Activated naive CD4-positive, alpha-beta T cell treated with anti-CD3 and anti-CD28 coated beads, Interleukin-2, amount 10 ng/mL, durations not matched to agents 7 days and 5 days (primary cell): ENCODE measurements at regions not wholly inside any gene's neighbourhood (a gene's known extent, or its start where the extent isn't known, plus 50 kb on each side); places are given as distances from the start of the nearest gene placed in this dataset.

Experiments
- CTCF ChIA-PET: fragments of 350-600 bp; sonication (Branson Sonifier 250); formaldehyde crosslinking; loops from one replicate; lab custom pipeline; 2021; ENCODE audit warnings: antibody characterized with exemption; lab: Charles Lee
- DNase-seq: peaks from one replicate; pipeline ENCODE4 v3.0.0-alpha.2; 2020
- H3K27ac Mint-ChIP-seq: one replicate; pipeline ENCODE4 v1.8.0; 2021; ENCODE audit warnings: mild to moderate bottlenecking, moderate library complexity, mixed read lengths
- H3K27me3 Mint-ChIP-seq: one replicate; pipeline ENCODE4 v1.8.0; 2021; ENCODE audit warnings: mild to moderate bottlenecking, mixed read lengths
- H3K36me3 Mint-ChIP-seq: one replicate; pipeline ENCODE4 v1.8.0; 2021; ENCODE audit warnings: mixed read lengths
- H3K4me1 Mint-ChIP-seq: one replicate; pipeline ENCODE4 v1.8.0; 2021; ENCODE audit warnings: mixed read lengths
- H3K4me3 Mint-ChIP-seq: one replicate; pipeline ENCODE4 v1.8.0; 2021; ENCODE audit warnings: mild to moderate bottlenecking, moderate library complexity, mixed read lengths
- H3K9me3 Mint-ChIP-seq: one replicate; pipeline ENCODE4 v1.8.0; 2021; ENCODE audit warnings: mixed read lengths

DNA sequence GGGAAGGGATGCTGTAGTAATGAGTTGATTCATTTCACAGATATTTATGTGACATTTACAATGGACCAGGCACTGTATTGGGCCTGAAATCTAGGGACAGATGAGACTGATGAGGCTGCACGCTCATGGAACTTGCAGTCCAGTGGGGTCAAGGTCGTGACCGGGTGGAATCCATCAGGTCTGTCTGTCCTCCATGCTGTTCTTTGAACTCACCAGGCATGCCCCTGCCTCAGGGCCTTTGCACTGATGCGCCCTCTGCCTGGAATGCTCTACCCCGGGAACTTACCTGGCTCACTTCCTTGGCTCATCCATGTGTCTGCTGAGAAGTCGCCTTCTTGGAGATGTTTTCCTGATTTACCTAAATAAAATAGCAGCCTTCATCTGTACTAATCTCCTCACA is 200.1 kb downstream of the VRK1 start:
- Mint-ChIP-seq H3K27me3 (peaks cover 3% of the 10 kb centered on the region), H3K36me3 (no peaks in the 10 kb centered on the region), H3K9me3 (peaks cover under 1% of the 10 kb centered on the region), H3K27ac (no peak overlapping the region), H3K4me3 (no peak overlapping the region), H3K4me1 (no peaks in the 10 kb centered on the region)
- CTCF ChIA-PET: no interaction called here
- no peak for DNase-seq

DNA sequence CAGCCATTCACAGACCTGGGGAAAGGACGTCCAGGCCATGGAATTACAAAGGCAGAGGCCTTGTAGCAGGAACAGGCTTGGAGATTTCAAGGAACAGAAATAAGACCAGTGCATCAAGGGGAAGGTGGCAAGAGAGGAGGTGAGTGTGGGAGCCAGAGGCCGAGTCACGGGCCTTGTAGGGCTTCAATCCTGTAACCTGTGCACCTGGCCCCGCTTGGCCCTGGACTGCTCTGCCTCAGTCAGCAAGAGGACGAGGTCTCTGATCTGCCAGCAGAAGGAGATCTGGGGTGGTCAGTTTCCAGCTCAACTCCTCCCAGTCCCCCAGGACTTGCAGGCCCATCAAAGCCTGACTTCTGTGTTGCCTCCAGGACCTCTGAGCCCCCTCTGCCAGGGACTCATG is 200.8 kb downstream of the VRK1 start:
- CTCF ChIA-PET: no interaction called here
- no peak for DNase-seq
- no peaks in the 10 kb centered on the region for H3K4me1 Mint-ChIP-seq
- H3K4me3 Mint-ChIP-seq: no peak overlapping the region
- H3K27me3 Mint-ChIP-seq: peaks cover under 1% of the 10 kb centered on the region
- no peak overlapping the region for H3K27ac Mint-ChIP-seq
- no peaks in the 10 kb centered on the region for H3K36me3 Mint-ChIP-seq
- H3K9me3 Mint-ChIP-seq: peaks cover 5% of the 10 kb centered on the region

DNA sequence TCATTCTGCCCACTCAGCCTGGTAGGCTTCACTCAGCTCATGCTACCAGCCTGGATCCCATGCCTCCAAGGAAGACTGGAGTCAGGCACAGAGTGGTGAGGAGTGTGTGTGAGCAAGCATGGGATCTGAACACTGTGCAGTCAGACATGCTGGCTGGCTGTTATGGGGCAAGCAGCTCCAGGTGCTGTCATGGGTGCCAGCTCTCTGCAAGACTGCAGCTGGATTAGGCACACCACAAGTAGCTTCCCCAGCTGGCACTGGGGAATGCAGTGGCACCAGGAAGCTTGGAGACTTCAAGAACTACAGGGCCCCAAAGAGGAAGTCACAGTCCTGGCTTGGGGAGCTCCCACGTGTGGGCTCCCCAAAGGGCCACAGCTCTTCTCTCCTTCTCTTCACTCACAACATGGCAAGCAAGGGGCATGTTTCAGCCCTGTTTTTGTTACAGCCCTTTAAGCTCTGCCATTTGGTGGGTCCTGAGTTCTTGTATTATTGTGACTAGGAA is 202.5 kb downstream of the VRK1 start:
- CTCF ChIA-PET: no interaction called here
- Mint-ChIP-seq H3K36me3 (no peaks in the 10 kb centered on the region), H3K9me3 (peaks cover 8% of the 10 kb centered on the region), H3K27me3 (no peaks in the 10 kb centered on the region), H3K27ac (no peak overlapping the region), H3K4me1 (no peaks in the 10 kb centered on the region), H3K4me3 (no peak overlapping the region)
- DNase-seq: no peak

DNA sequence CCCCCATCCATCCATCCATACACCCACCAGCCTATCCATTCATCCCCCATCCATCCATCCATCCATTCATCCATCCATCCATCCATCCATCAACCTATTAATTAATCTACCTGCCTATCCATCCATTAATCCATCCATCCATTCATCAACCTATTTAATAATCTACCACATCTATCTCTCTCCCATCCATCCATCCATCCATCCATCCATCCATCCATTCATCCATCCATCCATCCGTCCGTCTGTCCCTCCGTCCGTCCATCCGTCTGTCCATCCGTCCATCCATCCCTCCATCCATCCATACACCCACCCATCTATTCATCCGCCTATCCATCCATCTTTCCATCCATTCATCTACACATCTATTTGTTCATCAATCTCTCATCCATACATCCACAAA is 205.3 kb downstream of the VRK1 start:
- Mint-ChIP-seq H3K4me1 (no peaks in the 10 kb centered on the region), H3K27ac (no peak overlapping the region), H3K27me3 (no peaks in the 10 kb centered on the region), H3K36me3 (no peaks in the 10 kb centered on the region), H3K4me3 (no peak overlapping the region), H3K9me3 (peaks cover 12% of the 10 kb centered on the region)
- DNase-seq: no peak
- CTCF ChIA-PET: no interaction called here

DNA sequence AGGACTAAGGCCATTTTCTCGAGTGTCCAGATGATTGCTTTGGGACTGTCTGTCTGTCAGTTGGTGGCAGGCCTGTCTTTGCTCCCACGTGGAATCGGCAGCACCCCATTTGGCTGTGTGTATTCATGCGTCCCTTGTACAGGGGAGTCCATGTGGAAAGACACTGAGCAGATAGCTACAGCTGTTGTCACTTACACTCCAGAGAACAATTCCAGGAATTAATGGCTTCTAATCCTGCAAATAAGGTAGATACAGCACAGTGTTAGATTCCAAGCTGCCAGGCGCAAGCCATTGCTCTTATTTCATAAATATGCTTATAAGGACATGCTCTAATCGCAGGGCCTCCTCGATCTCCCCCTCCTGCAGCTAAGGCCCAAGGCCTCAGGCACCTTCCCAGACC is 208.8 kb downstream of the VRK1 start:
- H3K9me3 Mint-ChIP-seq: peaks cover 12% of the 10 kb centered on the region
- DNase-seq: no peak
- CTCF ChIA-PET: no interaction called here
- H3K27me3 Mint-ChIP-seq: no peaks in the 10 kb centered on the region
- no peak overlapping the region for H3K4me3 Mint-ChIP-seq
- H3K4me1 Mint-ChIP-seq: no peaks in the 10 kb centered on the region
- no peak overlapping the region for H3K27ac Mint-ChIP-seq
- H3K36me3 Mint-ChIP-seq: no peaks in the 10 kb centered on the region

DNA sequence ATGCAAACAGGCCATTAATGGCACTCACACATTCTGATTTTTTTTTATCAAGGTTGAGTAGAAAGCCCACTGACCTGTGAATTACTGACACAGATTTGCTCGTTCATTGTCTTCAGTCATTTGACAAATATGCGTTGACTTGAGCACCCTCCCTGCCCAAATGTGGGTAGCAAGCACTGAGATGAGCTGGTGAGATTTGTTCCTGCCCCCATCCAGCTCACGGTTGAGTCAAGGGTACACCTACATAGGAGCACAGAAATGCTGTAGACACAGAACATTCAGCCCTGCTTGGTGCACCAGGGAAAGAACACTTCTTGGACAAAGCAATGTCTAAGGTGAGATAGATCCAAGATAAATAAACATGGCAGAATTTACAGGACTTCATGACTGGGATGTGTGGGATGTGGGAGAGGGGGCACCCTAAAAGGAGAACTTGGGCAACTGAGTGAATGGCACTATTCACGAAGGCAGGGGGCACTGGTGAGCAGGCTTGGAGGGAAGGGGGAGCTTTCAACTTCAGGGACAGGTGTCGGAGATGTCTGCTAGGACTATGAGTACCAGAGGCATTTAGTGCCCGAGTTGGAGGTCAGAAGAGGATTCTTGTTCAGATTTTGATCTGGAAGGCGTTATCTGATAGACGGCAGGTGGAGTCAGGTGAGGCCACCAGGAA is 213.4 kb downstream of the VRK1 start:
- H3K27me3 Mint-ChIP-seq: no peaks in the 10 kb centered on the region
- DNase-seq: no peak
- H3K27ac Mint-ChIP-seq: no peak overlapping the region
- H3K36me3 Mint-ChIP-seq: no peaks in the 10 kb centered on the region
- no peaks in the 10 kb centered on the region for H3K4me1 Mint-ChIP-seq
- no peak overlapping the region for H3K4me3 Mint-ChIP-seq
- CTCF ChIA-PET: interaction anchor here (0.5 to 1.3 kb wide), 2 partner anchors 9 to 1611 kb away, joined by 3 to 4 read pairs; no protein-coding TSS in a partner anchor
- peaks cover 4% of the 10 kb centered on the region for H3K9me3 Mint-ChIP-seq

DNA sequence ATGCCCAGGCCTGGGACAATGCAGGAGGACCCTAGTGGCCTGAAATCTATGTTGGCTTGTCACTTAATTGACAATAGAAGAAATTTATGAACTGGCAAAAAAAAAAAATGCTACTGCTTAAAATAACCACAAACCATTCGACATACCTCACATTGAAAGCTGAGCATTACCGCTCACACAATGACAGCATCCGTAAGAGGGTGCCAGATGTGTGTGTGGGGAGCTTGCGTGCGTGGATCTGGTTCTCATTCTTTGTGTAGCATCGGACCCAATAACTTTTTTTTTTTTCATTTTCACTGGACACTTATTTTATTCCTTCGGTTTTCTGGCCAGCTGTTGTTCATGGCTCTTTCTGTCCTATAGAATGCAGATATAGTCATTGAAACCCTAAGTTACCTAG is 216.7 kb downstream of the VRK1 start:
- Mint-ChIP-seq H3K27me3 (no peaks in the 10 kb centered on the region), H3K36me3 (no peaks in the 10 kb centered on the region), H3K4me1 (no peaks in the 10 kb centered on the region), H3K4me3 (no peak overlapping the region), H3K27ac (no peak overlapping the region), H3K9me3 (no peaks in the 10 kb centered on the region)
- DNase-seq: no peak
- CTCF ChIA-PET: interaction anchor here (0.6 kb wide), 2 partner anchors 577 to 834 kb away, joined by 3 read pairs; no protein-coding TSS in a partner anchor

DNA sequence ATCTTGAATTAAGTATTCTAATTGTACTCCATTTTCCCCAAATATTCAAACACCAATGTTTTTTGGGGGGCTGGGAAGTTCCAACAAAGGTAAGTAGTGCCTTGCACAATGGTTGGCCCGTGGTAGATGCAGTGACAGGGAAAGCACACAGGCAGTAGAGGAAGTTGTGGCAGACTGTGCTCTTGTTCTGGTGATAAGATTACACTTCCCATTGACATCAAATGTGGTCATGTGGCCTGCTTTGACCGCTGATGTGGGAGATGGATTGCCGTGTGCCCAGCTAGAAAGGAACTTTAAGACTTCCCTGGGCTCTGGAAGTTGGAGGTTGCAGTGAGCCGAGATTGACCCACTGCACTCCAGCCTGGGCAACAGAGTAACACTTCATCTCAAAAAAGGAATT is 223.8 kb downstream of the VRK1 start:
- no peak overlapping the region for H3K4me3 Mint-ChIP-seq
- no peaks in the 10 kb centered on the region for H3K36me3 Mint-ChIP-seq
- H3K27me3 Mint-ChIP-seq: peaks cover 13% of the 10 kb centered on the region
- DNase-seq: no peak
- H3K27ac Mint-ChIP-seq: no peak overlapping the region
- no peaks in the 10 kb centered on the region for H3K9me3 Mint-ChIP-seq
- CTCF ChIA-PET: no interaction called here
- peaks cover 4% of the 10 kb centered on the region for H3K4me1 Mint-ChIP-seq

DNA sequence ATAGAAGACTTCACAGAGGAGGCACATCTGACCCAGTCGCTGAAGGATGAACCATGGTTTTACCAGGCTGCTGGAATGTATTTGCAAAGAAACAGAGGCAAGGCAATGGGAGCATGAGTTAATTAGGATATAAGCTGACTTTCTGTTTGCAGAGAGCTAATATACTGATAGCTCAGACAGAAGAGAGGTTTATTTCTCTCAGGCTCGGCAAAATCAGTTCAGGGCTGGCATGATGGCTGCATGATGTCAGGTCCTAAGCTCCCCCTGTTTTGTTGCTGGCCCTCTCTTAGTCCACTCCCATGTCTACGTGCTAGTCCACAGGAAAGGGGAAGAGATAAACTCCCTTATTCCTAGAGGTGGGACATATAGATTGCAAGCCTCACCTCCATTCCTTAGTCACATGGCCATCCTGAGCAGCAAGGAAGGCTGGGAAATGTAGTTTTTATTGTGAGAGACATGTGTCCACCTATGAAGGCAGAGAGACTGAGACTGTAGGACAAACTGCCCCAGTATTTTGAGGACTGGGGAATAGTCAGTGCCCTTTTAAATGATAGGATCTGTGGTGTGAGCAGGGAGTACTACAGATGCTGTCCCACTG is 224.5 kb downstream of the VRK1 start:
- H3K4me3 Mint-ChIP-seq: no peak overlapping the region
- CTCF ChIA-PET: no interaction called here
- no peak overlapping the region for H3K27ac Mint-ChIP-seq
- peaks cover 4% of the 10 kb centered on the region for H3K4me1 Mint-ChIP-seq
- no peaks in the 10 kb centered on the region for H3K36me3 Mint-ChIP-seq
- H3K27me3 Mint-ChIP-seq: peaks cover 14% of the 10 kb centered on the region
- no peak for DNase-seq
- no peaks in the 10 kb centered on the region for H3K9me3 Mint-ChIP-seq

DNA sequence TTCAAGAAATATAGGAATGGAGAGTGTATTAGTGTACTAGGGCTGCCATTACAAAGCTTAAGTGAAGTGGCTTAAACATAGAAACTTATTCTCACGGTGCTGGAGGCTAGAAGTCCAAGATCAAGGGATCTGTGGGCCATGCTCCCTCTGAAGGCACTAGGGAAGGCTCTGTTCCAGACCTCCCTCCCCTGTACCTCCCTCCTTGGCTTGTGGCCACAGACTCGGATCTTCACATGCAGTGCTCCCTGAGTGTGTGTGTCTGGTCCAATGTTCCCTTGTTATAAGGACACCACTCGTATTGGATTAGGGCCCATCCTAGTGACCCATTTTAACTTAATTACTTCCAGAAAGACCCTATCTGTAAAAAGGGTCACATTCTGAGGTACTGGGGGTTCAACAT is 225.6 kb downstream of the VRK1 start:
- no peak for DNase-seq
- H3K4me1 Mint-ChIP-seq: peaks cover 4% of the 10 kb centered on the region
- H3K27ac Mint-ChIP-seq: no peak overlapping the region
- H3K36me3 Mint-ChIP-seq: no peaks in the 10 kb centered on the region
- CTCF ChIA-PET: no interaction called here
- H3K27me3 Mint-ChIP-seq: peaks cover 18% of the 10 kb centered on the region
- no peaks in the 10 kb centered on the region for H3K9me3 Mint-ChIP-seq
- no peak overlapping the region for H3K4me3 Mint-ChIP-seq

DNA sequence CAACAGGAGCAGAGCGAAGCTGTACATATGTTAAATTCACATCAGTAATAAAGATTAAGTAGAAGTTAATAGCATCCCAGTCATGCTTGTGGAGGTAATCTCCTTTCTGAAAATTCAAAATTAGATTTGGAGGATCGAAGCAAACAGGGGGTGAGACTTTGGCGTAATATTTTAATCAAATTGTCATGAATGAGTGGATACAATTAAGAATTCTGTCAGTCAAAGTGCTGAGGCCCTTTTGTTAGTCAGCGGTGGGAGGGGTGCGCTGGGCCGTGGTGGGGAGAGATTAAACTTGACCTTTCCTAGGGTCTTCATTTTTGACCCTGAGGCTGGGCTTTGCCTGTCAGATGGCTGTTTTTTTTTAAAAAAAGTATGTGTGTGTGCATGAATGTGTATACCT is 226.7 kb downstream of the VRK1 start:
- Mint-ChIP-seq H3K4me1 (peaks cover 4% of the 10 kb centered on the region), H3K9me3 (no peaks in the 10 kb centered on the region), H3K27ac (no peak overlapping the region), H3K4me3 (no peak overlapping the region), H3K27me3 (peaks cover 22% of the 10 kb centered on the region), H3K36me3 (no peaks in the 10 kb centered on the region)
- no peak for DNase-seq
- CTCF ChIA-PET: no interaction called here

DNA sequence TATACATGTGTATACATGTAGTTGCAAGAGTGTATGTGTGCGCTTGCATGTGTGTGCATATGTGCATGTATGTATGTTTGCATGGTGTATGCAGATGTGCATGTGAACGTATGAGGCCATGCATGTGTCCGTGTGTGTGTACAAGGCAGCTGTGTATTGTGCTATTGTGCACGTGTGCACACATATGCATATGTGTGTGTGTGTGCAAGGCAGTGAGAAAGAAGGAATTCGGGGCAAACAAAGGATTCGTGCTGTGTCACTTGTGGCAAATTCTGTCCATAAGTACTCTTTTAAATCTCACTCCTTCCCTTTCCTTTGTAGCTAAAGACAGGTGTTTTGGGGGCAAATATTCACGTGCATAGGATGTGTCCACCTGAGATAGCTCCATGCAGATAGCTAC is 227.1 kb downstream of the VRK1 start:
- Mint-ChIP-seq H3K36me3 (no peaks in the 10 kb centered on the region), H3K9me3 (no peaks in the 10 kb centered on the region), H3K27ac (no peak overlapping the region), H3K27me3 (peaks cover 24% of the 10 kb centered on the region), H3K4me1 (peaks cover 4% of the 10 kb centered on the region), H3K4me3 (no peak overlapping the region)
- CTCF ChIA-PET: no interaction called here
- no peak for DNase-seq

DNA sequence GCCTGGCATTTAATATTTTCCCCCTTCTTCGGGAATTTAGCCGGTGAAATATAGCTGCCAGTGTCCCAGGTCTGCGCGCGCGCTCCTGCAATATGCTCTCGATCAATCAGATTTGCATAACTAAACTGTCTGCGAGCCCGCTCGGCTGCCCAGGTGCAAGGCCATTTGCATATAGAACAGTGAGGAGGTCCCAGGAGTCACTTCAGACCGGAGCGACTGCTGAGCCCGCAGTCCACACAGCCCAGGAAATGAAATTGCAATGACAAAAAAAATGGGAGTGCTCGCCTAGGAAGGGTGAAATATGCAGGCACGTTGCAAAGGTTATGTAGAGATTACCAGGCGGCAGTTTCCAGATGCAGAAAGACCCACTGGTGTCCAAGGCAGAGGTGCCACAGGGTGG is 228.5 kb downstream of the VRK1 start:
- peaks cover 25% of the 10 kb centered on the region for H3K27me3 Mint-ChIP-seq
- CTCF ChIA-PET: no interaction called here
- no peak overlapping the region for H3K27ac Mint-ChIP-seq
- peaks cover 4% of the 10 kb centered on the region for H3K4me1 Mint-ChIP-seq
- no peak for DNase-seq
- H3K9me3 Mint-ChIP-seq: no peaks in the 10 kb centered on the region
- H3K36me3 Mint-ChIP-seq: no peaks in the 10 kb centered on the region
- H3K4me3 Mint-ChIP-seq: no peak overlapping the region

DNA sequence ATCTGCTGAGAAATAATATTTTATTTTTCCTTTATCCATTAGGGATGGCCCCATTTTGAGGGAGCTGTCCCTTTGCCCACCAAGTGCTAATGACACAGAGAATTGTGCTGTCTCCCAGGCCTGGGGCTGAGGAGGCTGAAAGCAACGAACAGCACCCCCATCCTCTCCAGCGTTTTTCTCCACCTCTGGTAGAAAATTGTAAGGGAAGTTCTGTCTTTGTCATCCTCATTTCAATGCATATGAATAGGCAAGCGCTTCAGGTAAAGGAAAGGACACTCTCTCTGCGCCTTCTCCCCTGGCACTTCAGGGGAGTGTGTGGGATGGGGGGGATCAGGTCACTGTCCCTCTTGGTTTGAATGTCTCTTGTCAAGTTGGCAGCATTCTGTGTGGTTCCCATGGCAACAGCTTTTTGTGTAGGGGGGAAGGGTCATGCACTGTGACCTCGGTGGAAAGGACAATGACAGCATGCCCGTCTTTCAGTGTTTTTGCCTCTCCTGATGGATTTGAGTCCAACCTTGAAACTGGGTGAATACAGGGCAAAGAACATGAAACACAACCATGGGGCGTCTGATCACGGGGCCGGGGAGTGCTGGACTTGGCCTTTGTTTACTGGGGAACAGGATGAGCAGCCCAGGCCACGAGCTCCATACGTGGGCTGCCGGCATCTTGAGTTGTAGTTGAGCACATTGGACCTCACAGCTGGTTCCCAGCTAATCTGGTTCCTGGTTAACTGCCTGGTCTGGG is 230.2 kb downstream of the VRK1 start:
- Mint-ChIP-seq H3K4me3 (no peak overlapping the region), H3K27ac (no peak overlapping the region), H3K27me3 (peaks cover 35% of the 10 kb centered on the region), H3K9me3 (no peaks in the 10 kb centered on the region), H3K36me3 (no peaks in the 10 kb centered on the region), H3K4me1 (peaks cover 4% of the 10 kb centered on the region)
- CTCF ChIA-PET: no interaction called here
- no peak for DNase-seq

DNA sequence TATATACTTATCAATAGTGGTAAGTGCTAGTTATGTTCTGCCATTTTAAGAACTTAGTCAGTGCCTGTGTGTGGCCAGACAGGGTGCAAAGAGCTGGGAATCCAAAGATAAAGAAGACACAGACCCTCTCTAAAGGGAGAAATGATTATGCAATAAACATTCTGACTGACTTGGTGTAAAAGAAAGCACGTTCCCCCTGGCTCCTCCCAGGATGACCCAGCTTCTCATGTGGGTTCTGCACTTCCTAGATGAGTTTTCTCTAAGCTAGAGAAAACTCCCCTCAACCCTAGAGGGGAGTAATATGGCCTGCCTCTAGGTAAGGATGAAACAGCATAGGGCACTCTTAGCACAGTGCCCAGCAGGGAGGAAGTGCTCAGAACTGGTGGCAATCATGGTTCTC is 231.2 kb downstream of the VRK1 start:
- H3K4me3 Mint-ChIP-seq: no peak overlapping the region
- no peak overlapping the region for H3K27ac Mint-ChIP-seq
- CTCF ChIA-PET: no interaction called here
- no peaks in the 10 kb centered on the region for H3K9me3 Mint-ChIP-seq
- H3K4me1 Mint-ChIP-seq: peaks cover 7% of the 10 kb centered on the region
- no peaks in the 10 kb centered on the region for H3K36me3 Mint-ChIP-seq
- no peak for DNase-seq
- peaks cover 40% of the 10 kb centered on the region for H3K27me3 Mint-ChIP-seq
